Hepatocyte (in vitro differentiated cells): ENCODE measurements at regions not wholly inside any gene's neighbourhood (a gene's known extent, or its start where the extent isn't known, plus 50 kb on each side); places are given as distances from the start of the nearest gene placed in this dataset.

Experiments used
- CTCF ChIP-seq: fragments of 200-600 bp; sonication (generic); IDR thresholded peaks from 2 replicates; pipeline ENCODE4 v1.5.1; 2016; ENCODE audit warnings: antibody characterized with exemption, mild to moderate bottlenecking; ENCODE audit not compliant: poor library complexity
- EZH2 ChIP-seq: fragments of 200-600 bp; sonication (generic); IDR thresholded peaks from 2 replicates; pipeline ENCODE4 v1.6.1; 2016; ENCODE audit warnings: antibody characterized with exemption, mild to moderate bottlenecking, borderline replicate concordance
- EZH2phosphoT487 ChIP-seq: fragments of 200-600 bp; sonication (generic); IDR thresholded peaks from one replicate; pipeline ENCODE4 v1.6.1; 2018; ENCODE audit warnings: antibody characterized with exemption, mild to moderate bottlenecking, low read depth, moderate library complexity; ENCODE audit not compliant: unreplicated experiment, severe bottlenecking

DNA sequence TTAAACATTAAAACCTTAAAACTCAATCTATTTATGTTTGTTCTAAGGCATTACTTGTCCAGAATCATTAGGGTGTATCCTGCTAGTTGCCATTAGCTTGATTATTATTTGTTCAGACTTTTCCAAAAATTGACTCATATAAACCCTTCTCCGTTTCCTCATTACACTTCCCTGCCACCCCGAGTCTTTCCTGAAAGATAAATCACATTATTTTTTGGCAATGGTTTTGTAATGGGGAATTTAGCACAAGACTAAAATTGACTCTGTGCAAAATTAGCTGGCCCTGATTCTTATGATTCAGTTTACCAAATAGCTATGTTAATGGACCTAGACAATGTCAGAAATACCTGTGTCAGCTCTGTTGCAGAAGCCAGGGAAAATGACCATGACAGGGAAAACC is 112.2 kb upstream of the NT5C1B start:
- TF ChIP-seq CTCF = no peak
- TF ChIP-seq EZH2phosphoT487 = no peak
- no peak for TF ChIP-seq EZH2
